Jurkat, Clone E6-1 (cell line): ENCODE measurements at regions not wholly inside any gene's neighbourhood (a gene's known extent, or its start where the extent isn't known, plus 50 kb on each side); places are given as distances from the start of the nearest gene placed in this dataset.
"Not testable (repeated sequence)": the region's sequence is repeated elsewhere in the genome, so short reads cannot be mapped to it uniquely, and the experiment has no call there.

Source experiments
- DNase-seq: peaks from one replicate; pipeline ENCODE4 v3.0.0-alpha.2; 2011; ENCODE audit warnings: low read depth, low spot score
- H3K4me3 ChIP-seq: 2 replicates; pipeline ENCODE4 v1.5.1; 2011; ENCODE audit warnings: mild to moderate bottlenecking, low read length, control low read depth, moderate library complexity

DNA sequence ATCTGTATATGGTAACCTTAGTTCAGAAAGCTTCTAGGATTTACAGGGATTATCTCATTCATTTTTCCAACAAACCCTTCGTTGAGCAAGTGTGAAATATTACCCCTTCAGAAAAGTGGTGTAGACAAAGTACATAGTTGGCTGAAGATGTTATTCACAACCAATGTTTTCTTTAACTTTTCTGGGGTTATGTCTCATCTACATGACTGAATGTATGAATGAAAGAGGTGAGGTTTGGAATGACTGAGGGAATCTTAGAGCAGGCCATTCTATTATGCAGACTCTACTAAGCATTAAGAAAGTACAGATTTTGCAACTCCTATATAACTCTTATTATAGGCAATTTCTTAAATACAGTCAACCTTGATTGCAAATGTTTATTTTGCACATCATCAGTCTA lies 167.2 kb downstream of the NDFIP2 start:
- no peak overlapping the region for H3K4me3 ChIP-seq
- DNase-seq = no peak

DNA sequence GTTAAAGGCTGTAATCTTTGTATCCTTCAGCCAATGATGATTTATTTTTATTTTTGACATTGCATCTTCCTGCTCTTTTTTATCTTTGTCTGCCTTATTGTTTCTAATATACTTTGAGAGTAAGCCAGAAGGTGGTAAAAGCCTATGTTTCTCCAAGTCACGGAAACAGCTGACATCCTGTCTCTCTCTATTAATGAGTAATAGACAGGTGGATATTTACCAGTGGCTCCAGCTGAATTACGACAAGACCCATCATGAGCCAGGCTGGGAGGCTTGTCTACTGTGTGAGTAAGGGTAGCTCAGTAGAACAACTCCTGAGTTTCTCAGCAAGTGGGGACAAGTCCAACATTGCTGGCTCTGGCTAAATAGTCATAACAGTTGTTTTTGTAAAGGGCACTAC lies 166.6 kb downstream of the NDFIP2 start:
- H3K4me3 ChIP-seq = no peak overlapping the region
- no peak for DNase-seq

DNA sequence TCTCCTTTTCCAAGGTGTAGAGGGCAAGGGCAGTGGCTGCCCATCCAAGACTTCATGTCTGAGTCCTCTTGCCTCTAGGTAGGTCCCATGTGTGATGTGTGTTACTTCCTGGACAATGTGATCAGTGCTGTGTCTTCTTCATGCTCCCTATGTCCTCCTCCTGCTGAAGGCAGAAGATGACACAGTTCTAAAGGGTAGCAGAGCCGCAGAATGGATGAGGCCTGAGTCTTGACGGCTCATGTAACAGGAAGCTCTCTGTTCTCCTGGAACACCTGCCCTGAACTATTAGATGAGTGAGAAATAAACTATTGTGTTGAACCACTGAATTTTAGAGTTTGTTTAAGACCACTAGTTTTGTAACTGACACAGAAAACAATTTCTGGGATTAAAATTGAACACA lies 165.9 kb downstream of the NDFIP2 start:
- no peak for DNase-seq
- H3K4me3 ChIP-seq = no peak overlapping the region

DNA sequence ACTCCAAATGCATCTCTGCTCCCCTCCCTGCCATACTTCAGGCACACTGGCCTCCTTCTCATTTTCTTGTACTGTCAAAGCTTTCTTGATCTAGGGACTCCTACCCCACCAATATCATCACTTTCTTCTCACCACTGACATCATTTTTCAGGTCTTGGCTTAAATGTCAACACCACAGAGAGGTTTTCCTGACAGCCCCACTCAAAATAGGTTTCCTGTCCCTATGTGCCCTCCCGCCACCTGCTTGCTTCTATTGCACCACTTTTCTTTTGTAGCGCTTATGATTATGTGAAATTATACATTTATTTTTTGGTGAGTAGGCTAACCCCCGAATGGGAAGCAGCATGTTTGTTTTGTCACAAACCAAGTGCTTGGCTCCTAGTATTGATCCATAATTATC lies 164.6 kb downstream of the NDFIP2 start:
- no peak for DNase-seq
- H3K4me3 ChIP-seq = no peak overlapping the region

DNA sequence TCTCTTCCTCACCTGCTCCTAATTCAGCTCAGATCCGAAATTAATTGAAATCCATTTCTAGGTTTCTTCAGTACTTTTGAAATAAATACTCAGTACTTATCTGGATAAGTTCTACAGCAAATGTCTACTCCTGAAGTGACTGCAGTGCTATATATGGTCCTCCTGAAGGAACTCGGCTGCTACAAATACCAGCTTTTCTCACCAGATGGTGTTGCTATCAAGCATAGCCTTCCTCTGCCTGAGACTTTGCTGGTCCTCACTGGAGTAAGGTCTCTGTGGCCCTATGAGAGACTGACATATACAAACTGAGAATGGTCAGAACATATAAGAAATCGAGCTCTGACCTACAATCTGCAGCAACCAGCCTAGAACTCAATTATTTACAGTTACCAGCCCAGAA lies 161.6 kb downstream of the NDFIP2 start:
- no peak overlapping the region for H3K4me3 ChIP-seq
- DNase-seq = no peak

DNA sequence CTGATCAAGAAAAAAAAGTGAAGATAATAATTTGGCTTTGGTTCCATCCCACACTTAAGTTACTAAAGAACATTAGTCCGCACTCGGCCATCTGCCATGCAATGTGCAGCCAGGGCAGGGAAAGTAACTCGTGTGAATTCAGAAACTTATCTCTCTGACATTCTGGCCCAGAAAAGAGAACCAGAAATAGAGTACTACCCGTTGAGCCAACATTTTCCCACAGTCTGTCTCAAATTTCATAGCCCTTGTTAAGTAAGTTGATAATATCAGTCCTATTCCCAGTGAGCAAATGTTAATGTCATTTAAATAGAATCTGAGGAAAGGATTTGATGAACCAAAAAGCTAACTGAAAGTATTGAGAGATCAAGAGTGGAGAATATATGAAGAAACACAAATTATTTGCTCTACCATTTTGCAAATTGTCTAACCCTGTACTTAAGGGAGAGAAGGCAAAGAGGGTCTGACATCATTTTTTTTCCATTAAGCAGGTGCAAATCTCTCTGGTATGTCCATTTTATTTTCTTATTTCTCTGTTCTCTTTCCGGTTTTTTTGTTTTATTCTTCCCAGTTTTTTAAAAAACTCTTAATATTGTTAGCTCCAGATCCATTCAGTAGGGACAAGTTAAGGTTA lies 156.3 kb downstream of the NDFIP2 start:
- no peak overlapping the region for H3K4me3 ChIP-seq
- DNase-seq = no peak

DNA sequence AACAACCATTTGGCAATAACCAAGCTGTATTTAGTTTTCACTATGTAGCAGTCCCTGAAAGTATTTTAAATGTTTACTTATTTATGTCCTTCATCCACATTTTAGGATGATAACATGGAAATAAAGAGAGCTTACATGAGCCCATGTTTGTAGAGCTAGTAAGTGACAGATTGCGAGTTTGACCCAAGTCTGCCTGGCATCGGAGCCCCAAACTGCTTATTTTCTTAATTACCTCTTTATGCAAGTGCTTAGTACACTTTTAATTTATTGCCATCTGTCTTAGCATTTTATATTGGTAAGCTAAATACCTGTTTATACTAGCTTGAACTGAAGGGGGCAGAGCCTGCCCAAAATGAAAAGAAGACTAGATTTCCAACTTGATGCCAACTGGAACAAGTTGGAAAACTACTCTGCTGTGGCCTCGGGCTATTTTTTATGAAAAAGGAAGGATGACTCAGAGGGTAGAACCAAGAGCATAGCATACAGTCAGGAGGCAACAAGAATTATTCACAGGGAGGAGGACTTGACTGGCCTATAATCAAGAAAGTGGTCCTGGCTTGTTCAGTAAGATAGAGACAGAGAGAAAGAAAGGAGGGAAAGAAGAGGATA lies 150.2 kb downstream of the NDFIP2 start:
- DNase-seq = no peak

DNA sequence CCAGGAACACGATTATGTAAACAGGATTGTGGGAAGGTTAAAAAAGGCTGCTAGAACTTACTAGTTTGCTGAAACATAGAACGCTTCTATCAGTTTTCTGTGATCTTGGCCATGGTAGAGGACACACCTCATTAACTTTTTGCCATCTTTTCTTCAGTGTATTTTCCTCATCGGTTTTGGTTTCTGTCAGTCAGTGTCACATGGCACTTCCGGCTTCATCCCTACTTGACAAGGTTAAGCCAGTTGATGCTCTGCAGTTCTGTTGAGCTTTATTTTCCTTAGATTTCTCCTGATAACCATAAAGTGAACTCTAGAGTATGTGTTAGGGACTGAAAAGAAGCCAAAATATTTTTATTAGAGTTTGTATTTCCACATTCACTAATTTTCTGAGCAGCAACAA lies 147.5 kb downstream of the NDFIP2 start:
- H3K4me3 ChIP-seq = no peak overlapping the region
- no peak for DNase-seq

More for the DNA sequence above, 150.2 kb downstream of the NDFIP2 start:
- H3K4me3 ChIP-seq = no peak overlapping the region

DNA sequence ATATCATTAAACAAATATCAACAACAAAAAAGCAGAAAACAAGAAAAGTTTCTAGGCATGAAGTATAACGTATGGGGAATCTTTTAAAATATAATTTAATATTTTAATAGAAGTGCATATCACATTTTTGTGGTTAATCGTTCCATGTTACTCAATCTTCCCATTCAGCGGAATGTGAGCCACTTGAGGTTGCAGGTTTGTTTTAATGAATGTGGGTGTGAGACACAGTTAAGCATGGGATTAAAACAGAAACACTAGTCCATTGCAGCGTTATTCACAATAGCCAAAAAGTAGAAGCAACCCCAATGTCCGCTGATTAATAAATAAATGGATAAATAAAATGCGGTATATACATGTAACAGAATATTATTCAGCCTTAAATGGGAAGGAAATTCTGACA lies 146.0 kb downstream of the NDFIP2 start:
- no peak for DNase-seq
- H3K4me3 ChIP-seq = no peak overlapping the region

DNA sequence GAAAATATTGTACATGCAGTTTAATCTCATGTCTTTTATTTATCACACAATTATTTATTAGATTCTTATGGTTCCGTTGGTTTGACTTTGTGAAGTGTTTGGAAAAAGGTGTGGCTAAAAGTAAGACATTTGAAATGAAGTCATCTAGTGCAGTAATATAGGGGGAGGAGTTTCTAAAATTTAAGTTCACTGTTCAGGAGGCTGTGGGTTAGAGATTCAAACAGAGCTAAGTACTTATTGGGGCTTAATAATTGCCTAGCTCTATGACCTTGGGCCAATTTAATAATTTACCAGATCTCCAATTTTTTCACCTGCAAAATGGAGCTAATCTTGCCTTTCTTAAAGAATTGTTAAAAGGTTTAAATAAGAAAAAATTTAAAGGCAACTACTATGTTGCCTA lies 144.6 kb downstream of the NDFIP2 start:
- H3K4me3 ChIP-seq = no peak overlapping the region
- no peak for DNase-seq

DNA sequence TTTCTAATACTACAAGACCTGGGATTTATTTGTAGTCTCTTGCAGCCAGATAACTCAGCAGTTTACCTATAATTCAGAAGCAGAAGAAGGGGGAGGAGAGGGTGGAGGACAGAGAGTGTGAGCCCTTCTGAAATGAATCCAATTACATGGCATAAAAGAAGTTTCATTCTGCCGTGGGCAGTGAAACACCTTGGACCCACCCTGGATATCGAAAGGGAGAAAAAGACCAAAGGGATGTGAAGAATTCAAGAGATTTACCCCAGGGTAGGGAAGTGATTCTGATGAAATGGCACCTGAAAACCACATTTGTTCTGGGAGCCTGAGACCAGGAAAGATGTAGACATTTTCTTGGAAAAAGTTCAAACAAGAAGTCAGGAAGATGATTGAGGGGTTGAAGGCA lies 140.9 kb downstream of the NDFIP2 start:
- H3K4me3 ChIP-seq = no peak overlapping the region
- DNase-seq = no peak

DNA sequence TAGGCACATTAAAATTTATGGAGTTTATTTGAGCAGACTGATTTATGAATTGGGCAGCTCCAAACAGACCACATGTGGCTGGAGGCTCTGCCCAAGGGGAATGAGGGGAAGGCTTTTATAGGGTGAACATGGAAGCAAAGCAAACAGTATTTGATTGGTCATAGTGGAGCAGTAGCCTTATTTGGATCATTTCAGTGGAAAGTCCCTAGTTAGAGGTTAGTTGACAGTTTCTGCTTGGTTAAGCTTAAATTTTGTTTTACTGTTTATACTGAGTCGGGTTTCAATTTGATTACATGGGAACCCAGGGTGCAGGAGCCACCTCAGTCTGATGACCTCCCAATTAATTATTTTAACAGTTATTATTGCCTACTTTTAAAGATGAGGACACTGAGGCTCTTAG lies 140.5 kb downstream of the NDFIP2 start:
- H3K4me3 ChIP-seq = no peak overlapping the region
- no peak for DNase-seq

DNA sequence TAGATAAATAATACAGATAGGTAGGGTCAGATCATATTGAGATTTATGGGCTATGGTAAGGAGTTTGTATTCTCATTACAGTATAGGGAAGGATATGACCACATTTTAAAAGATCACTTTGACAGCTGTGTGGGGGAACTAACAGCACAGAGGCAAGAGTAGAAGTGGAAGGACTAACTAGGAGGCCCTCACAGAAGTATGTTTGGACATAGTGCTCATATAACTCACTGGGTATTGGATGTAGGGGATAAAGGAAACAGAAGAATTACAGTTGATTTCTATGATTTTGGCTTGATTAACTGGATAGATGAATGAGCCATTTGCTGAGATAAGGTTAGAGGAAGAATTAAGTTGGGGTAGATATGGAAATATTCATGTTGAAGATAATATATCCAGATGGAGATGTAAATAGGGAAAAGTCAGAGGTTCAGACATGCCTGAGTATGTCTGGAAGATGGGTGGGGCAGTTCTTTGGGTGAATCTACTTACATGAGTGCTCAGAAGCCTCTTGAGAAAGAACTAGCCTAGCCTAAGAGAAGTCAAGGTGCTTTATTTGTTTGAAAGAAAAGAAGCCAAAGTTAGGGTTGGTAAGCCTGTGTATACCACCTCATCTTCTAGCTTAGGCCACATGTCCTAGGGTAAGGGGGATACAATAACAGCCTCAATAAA lies 133.4 kb downstream of the NDFIP2 start:
- DNase-seq = no peak
- H3K4me3 ChIP-seq = no peak overlapping the region

DNA sequence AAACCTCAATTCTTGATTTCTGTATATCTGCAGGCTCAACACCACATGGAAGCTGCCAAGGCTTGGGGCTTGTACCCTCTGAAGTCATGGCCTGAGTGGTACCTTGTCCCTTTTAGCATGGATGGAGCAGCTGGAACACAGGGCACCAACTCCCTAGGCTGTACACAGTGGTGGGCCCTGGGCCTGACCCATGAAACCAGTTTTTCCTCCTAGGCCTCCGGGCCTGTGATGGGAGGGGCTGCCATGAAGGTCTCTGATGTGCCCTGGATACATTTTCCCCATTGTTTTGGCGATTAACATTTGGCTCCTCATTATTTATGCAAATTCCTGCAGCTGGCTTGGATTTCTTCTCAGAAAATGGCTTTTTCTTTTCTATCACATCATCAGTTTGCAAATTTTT lies 131.6 kb downstream of the NDFIP2 start:
- no peak overlapping the region for H3K4me3 ChIP-seq
- DNase-seq = no peak

DNA sequence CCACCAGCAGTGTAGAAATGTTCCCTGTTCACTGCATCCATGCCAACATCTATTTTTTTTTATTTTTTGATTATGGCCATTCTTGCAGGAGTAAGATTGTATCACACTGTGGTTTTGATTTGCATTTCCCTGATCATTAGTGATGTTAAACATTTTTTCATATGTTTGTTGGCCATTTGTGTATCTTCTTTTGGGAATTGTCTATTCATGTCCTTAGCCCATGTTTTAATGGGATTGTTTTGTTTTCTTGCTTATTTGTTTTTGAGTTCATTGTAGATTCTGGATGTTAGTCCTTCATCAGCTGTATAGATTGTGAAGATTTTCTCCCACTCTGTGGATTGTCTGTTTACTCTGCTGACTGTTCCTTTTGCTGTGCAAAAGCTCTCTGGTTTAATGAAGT lies 126.9 kb downstream of the NDFIP2 start:
- H3K4me3 ChIP-seq, DNase-seq: not testable (repeated sequence)
